Stimulated activated CD8-positive, alpha-beta memory T cell treated with anti-CD3 and anti-CD28 coated beads, Interleukin-2, amount 100 ng/mL, for 48 hours (primary cell): ENCODE measurements at regions not wholly inside any gene's neighbourhood (a gene's known extent, or its start where the extent isn't known, plus 50 kb on each side); places are given as distances from the start of the nearest gene placed in this dataset.
"Not testable (repeated sequence)": the region's sequence is repeated elsewhere in the genome, so short reads cannot be mapped to it uniquely, and the experiment has no call there.

Experiments
- DNase-seq, 2 donors: peaks; one replicate each; pipeline ENCODE4 v3.0.0-alpha.2; 2020; ENCODE audit warnings: low read depth in 2 of 2

- DNase-seq: no peak
Observed at GRCh38 chr9:115799734-115800133, 353.9 kb upstream of the PAPPA start.

- DNase-seq: no peak
Observed at GRCh38 chr9:115804206-115804605, 349.4 kb upstream of the PAPPA start.

- no peak for DNase-seq
Observed at GRCh38 chr9:115808108-115808507, 345.5 kb upstream of the PAPPA start.

DNA sequence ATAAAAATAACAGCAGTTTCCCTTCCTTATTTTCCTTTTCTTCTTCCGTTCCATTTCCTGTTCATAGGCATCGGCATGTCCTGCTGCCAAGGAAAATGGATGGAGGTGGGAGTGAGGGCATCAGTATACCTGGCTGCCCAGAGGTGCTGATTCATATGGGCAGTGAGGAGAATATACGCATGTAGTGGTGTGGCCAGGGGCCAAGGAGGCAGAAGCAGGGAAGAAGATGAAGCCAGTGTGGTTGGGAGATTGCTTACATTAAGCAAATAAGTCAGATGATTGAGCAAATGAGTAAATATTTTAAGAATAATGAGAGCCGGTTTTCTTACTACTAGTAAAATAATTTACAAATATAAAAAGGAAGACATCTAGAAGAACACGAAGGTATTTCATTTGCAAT lies 344.9 kb upstream of the PAPPA start:
- DNase-seq: no peak

DNA sequence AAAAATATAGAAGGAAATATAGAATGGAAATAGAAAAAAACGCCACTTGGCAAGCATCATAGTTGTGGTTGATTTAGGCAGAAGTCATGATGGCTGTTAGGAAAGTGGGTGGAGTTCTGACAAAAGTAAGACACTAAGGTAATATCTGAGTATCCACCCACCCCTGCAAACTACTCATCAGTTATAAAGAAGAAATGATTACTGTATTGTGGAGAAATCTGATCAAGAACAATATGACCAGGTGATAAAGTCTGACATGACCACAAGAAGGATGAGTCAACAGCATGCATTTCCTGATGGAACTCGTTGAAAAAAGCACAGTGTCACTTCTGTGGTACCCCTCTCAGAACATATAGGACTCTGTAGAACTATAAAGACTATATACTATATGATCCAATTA lies 343.4 kb upstream of the PAPPA start:
- DNase-seq: no peak

DNA sequence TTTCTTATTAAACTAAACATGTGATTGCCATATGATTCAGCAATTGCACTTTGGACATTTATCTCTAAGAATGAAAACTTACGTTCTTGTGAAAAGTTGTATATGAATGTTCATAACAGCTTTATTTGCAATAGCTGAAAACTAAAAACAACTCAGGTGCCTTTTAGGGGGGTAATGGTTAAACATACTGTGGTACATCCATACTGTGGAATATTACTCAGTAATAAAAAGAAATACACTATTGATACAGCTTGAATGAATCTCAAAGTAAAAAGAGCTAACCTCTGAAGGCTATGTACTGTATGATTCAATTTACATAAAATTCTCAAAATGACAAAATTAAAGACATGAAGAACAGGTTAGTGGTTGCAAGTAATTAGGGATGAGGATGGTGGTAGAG lies 339.5 kb upstream of the PAPPA start:
- no peak for DNase-seq

DNA sequence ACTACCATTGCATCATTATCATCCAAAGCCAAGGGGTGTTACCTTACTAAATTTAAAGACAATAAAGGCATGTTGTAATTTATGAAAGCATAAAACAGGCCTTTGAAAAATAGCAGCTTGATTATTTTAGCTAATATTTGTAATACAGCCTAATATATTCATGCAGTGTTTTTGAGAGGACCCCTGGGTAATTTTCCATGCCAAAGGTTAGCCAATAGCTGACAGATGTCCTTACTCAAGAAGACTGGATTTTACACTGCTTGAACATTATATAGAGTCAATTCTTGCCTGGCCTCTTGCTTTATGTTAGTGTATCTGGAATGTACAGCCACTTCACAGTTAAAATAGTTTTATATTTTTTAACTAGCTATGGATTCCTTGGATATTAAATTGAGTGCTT lies 337.8 kb upstream of the PAPPA start:
- DNase-seq: no peak

DNA sequence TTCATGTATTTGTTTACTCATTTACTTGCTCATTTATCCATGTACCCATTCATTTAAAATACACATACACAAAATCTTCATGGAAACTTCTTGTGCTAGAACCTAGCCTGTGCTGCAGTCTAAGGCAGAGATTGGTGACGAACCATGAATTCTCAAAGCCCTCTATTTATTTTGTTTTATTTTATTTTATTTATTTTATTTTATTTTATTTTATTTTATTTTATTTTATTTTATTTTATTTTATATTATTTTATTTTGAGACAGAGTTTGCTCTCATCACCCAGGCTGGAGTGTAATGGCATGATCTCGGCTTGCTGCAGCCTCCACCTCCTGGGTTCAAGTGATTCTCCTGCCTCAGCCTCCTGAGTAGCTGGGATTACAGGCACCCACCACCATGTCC lies 334.9 kb upstream of the PAPPA start:
- DNase-seq: not testable (repeated sequence)

DNA sequence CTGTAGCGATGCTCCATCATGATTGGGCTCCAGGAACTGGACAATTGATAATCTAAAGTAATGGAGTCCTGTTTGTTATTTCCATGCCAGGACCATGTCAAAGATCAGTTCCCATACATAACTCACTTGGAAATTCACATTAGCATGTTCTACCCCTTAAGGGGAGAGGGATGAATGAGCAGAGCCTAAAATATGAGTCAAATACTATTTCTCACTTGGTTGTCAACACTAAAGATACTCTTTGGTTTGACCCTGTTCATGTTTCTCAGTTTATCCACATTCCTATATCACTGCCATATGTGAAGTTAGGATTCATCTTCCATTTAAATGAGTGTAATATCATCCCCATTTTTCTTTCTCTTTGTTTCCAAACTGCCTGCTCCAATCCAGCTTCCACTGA lies 321.6 kb upstream of the PAPPA start:
- no peak for DNase-seq

DNA sequence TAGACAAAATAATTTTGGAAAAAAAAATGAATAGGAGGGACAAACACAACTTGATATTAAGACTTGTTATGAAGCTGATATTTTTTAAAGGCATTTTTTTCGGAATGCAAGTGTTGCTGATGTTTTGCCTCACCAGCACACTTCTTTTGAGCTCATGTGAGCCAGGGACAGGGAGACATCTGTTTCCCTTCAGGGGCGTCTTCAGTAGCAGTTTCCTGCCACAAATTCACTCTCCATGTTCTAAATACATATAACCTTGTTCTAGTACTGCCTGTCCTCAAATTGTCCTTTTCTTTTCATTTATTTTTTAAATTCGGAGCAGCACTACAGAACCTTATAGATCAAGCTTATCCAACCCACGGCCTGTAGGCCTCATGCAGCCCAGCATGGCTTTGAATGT lies 316.0 kb upstream of the PAPPA start:
- no peak for DNase-seq

DNA sequence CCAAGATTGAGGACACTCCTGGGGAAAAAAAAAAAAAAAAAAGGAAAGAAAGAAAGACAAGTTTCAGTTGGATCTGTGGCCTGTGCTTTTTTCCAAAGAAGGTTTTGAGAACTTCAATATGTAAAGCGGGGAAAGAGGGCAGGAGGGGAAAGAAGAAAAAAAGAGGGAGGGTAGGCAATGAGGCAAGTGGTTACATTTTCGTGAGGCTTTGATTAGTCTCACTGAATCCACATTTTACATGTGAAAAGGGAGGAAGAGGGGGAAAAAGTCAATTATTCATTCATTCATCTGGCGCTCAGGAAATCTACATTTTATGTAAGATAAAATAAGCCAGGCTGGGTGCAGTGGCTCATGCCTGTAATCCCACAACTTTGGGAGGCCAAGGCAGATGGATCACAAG lies 315.2 kb upstream of the PAPPA start:
- no peak for DNase-seq

DNA sequence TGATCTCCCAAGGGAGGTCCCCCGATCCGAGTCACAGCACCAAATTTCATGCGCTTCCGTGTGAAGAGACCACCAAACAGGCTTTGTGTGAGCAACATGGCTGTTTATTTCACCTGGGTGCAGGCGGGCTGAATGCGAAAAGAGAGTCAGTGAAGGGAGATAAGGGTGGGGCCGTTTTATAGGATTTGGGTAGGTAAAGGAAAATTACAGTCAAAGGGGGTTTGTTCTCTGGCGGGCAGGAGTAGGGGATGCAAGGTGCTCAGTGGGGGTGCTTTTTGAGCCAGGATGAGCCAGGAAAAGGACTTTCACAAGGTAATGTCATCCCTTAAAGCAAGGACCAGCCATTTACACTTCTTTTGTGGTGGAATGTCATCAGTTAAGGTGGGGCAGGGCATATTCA lies 309.2 kb upstream of the PAPPA start:
- DNase-seq: not testable (repeated sequence)

DNA sequence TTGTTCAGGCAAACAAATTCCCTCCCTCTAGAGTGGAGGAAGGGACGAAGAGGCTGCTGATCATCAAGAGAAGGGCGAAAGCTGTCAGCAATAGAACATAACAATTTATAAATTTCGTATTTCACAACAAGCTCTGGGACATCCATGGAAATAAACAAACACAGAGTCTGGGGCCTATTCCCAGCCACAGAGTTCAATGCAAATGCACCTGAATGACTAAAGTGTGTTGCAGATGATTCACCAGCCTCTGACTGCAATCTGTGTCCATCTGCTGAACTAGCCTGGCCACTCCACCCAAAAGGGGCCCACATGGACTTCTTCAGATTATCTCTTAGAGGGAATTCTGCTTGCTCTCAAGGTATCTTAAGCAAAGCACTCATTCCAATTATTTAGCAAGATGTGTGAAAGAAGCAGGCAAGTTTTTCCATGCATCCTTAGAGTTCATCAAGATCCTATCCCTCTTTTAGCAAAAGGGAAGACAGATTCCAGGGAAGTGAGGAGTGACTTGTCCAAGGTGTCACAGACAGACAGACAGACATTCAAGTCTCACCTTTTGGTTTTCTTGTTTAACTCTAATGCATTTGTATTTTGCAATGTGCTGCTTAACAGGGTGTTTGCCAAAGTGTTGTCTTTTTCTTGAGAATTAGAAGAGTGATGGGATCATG lies 307.8 kb upstream of the PAPPA start:
- DNase-seq: no peak

DNA sequence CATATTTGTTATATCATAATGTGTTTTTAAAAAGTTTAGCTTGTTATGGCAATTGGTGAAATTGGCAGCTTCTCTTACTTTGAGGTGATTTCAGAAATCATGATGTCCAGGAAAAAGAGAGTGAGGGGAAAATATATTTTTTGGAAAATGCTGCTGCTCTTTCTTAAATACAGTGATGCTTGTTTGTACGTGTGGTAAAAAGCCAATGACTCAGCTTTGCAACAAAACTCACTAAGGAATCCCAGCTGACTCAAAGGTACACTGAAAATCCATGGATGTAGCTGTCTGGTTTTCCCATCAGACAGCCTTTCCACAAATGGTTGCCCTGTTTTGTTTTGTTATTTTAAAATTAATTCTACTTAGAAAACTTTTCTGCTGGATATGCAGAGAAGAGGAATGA lies 306.4 kb upstream of the PAPPA start:
- no peak for DNase-seq

- DNase-seq: no peak
Observed at GRCh38 chr9:115849679-115850412, 303.7 kb upstream of the PAPPA start.

DNA sequence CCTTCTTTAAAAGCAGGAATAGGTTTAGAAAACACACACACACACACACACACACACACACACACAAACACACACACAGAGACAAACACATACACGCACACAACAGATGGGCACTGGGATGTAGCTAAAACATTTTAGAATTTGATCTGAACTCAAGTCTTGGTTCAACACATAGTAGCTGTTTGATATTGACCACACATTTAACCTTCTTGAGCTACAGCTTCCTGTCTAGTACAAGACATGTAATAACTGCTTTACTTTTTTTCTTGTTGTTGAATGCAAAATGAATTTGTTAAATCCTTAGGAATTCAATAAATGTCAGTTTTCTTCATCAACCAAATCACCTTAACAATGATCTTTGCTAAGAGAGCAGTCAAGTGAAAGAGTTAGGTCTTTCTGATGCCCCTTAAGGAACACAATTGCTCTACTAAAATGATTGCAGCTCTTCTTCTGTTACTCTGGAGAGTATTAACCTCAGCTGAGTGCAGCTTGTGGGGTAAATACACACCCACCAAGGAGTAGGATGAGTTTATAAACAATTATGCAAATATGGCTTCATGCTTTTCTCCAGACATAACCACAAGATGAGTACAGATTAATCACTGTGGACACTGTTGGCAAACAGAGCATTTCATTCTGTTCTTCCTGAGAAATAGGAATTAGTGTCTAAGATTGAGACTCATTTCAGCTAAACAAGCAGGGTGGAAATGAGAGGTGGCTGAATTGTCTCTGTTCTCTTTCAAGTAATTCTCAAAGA lies 302.9 kb upstream of the PAPPA start:
- DNase-seq: no peak

DNA sequence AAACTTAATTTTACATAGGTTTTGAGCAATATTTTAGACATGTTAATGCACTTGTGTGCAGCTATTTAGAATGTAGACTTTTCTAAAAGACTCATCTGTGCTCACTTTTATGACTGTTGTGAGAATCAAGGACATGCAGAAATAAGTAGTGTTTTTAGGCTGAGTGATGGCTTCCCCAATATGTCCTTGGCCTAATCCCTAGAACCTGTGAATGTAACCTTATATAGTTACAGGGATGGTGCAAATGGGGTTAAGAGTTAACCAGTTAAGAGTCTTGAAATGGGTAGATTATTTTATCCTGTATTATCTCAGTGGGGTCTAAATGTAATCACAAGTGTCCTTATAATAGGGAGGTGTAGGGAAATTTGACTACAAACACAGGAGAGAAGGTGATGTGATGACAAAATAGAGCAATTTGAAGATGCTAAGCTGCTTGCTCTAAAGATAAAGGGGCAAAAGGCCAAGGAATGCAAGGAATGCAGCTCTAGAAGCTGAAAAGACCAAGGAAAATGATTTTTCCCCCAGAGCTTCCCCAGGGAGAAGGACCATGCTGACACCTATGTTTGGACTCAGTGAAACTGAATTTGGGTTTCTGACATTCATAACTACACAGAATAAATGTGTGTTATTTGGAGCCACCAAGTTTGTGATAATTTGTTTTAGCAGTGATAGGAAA lies 298.0 kb upstream of the PAPPA start:
- DNase-seq: no peak

- DNase-seq: not testable (repeated sequence)
Observed at GRCh38 chr9:115858421-115858820, 295.2 kb upstream of the PAPPA start.

GRCh38 chr9:115862021-115862420 lies 291.6 kb upstream of the PAPPA start:
- no peak for DNase-seq

DNA sequence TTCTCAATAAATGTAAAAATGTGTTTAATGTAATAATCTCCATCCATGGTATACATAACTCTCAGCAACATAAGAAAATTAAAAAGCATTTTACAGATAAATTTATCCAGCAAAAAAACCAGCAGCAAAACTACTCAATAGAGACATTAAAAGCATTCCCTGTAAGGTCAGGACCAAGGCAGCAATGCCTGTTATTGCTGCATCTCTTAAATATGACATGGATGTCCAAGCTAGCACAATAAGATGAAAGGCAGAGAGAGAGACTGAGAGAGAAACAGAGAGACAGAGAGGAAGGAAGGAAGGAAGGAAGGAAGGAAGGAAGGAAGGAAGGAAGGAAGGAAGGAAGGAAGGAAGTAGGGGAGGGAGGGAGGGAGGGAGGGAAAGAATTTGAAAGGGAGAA lies 289.0 kb upstream of the PAPPA start:
- DNase-seq: no peak

DNA sequence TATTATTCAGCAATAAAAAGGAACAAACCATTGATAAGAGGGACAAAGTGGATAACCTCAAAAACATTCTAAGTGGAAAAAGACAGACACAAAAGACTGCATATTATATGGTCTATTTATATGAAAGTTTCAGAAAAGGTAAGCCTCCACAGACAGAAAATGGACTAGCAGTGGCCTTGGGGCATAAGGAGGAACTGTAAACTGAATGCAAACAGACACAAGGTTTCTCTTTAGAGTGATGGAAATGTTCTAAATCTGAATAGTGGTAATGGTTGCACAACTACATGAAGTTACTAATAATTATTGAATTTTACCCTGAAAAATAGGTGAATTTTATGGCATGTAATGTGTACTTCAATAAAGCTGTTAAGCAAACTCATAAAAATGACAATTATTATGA lies 286.3 kb upstream of the PAPPA start:
- DNase-seq: no peak

- no peak for DNase-seq
Observed at GRCh38 chr9:115877852-115878438, 275.6 kb upstream of the PAPPA start.
